Epidermal melanocyte (primary cell): ENCODE measurements at regions not wholly inside any gene's neighbourhood (a gene's known extent, or its start where the extent isn't known, plus 50 kb on each side); places are given as distances from the start of the nearest gene placed in this dataset.

Experiments used
- DNase-seq: peaks from one replicate; pipeline ENCODE4 v3.0.0; 2011; ENCODE audit warnings: low spot score; ENCODE audit not compliant: insufficient read length

DNA sequence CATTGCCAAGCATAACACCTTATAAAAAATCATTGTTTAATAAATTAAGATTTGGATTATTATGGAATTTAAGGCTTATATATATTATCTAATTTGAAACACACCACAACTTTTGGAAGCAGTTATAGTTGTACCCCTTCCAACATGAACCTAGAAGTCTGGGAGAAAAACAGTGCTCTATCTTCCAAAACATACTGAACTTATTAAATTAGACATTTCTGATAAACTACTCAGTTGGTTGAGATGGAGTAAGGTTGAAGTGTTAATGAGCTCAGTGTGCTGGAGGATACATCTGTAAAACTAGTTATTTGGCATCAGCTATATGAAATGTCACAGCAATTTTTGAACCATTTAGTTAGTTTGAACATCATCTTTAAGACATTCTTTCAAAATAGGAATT is 227.4 kb downstream of the ALX1 start:
- no peak for DNase-seq

- no peak for DNase-seq
These were observed 229.2 kb downstream of the ALX1 start for GRCh38 chr12:85509081-85509856.

GRCh38 chr12:85509857-85510256 is 229.8 kb downstream of the ALX1 start:
- no peak for DNase-seq

DNA sequence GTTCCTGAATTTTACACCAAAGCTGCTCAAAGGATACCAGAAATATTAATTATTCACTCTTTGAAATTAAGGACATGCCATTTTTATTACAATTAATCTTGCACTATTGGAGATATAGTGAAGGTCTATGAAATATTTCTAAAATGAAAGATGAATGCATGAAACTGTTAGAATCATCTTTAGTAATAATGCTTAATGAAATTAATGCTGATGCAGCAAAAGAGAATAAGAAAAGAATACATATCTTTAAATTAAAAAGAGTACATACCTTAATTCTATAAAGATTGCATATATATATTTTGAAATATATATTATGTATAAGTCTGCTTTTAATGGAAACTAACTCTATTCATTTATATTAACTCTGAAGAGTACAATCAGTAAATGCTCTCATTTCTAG is 236.0 kb downstream of the ALX1 start:
- no peak for DNase-seq

DNA sequence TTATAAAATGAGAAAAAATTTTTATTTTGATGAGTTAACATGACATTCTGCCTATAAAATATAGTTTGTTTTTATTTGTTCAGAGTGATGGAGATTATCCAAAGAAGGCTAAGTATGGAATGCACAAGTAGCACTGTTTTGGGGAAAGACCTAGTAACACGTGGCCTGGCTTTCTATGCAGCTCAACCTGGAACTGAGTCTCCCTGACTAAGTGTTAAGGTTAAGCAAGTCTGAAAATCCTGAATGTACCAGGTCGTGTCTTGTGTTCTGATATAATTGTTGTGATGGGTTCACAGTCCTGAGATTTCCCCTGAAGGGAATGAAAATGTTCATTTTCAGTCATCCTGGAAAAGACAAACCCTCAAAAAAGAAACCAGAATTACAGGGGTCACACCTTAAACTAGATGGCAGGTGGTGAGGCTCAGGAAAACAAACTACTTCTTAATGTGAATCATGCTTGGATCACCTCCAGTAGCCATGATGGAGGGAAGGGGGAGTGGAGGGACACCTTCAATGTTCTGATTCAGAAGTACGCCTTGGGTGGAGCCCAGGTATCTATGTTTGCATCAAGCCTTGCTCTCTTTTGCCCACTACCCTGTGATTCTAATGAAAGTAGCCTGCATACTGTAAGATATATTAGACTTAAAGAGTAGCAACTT is 236.8 kb downstream of the ALX1 start:
- DNase-seq = no peak

DNA sequence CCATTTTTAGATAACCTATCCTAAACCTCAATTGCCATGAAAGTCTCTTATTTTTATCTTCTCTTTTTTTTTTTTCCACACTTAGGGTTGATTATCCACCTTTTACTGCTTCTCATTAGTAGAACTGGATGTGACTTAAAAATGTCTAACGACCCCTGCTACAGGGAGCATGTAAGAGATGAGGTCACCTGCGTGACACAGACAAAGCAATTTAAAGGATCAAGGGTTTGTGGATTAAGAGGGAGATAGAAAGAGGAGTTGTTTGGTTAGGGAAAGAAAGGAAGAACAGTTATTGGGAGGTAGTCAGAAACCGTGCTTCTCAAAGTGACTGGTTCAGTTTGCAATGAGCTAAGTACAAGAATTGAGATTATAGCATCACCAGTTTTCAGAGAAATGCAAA is 239.1 kb downstream of the ALX1 start:
- no peak for DNase-seq

GRCh38 chr12:85523197-85523596 is 243.2 kb downstream of the ALX1 start:
- no peak for DNase-seq

- no peak for DNase-seq
These were observed 247.2 kb downstream of the ALX1 start for GRCh38 chr12:85527192-85527591.

DNA sequence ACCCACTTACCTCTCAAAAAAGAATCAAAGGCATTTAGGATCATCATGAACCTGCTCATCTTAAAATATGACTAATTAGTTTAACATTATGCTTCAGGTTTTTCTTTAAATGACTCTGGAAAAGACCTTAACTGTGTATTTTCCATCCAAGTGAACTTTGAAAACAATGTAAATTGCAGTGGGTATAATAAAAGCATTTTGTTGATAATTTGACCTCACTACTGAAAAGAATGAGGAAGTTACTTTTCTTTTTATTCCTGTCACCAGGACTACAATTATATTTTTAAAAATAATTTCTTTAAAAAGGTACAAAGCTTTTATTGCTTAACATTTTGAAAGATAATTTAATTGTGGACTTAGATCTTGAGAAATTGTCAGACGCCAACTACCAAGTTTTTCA is 249.9 kb downstream of the ALX1 start:
- DNase-seq = no peak

DNA sequence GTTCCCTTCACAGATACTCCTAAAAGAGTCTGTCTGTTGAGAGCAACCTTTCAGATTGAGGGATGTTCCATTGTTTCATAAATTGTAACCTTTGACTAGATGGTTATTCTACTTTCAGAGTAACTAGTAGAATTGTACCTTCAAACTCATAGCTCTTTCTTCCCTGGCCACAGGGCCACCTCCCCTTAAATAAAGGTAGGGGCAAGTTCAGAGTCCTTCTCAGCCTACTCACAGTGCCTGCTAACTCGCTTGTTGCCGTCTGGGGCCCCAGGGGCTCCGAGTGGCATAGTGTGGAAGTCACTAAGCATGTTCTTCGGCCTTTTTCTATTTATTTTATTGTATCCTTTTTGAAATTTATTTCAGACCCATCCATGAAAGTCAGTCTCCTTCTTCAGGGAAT is 250.4 kb downstream of the ALX1 start:
- no peak for DNase-seq

DNA sequence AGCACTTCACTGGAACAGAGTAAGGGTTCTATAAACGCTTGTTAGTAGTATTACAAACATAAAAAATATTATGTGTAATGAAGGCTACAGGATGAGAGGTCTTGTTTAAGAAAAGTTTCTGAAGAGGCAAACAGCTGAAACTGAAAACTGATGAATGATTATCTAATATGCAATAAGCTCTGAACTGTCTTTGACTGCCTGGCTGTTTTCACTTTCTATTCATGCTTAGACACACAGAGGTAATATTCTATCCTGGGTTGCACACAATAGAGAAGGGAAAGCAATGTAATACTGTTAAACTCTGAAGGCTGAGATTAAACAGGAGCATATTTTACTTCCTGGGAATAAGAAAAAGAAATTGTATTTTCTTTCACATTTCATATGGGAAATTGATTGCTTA is 251.3 kb downstream of the ALX1 start:
- DNase-seq = no peak

GRCh38 chr12:85549640-85550039 is 269.6 kb downstream of the ALX1 start:
- no peak for DNase-seq

GRCh38 chr12:85550924-85551323 is 270.9 kb downstream of the ALX1 start:
- DNase-seq = no peak

DNA sequence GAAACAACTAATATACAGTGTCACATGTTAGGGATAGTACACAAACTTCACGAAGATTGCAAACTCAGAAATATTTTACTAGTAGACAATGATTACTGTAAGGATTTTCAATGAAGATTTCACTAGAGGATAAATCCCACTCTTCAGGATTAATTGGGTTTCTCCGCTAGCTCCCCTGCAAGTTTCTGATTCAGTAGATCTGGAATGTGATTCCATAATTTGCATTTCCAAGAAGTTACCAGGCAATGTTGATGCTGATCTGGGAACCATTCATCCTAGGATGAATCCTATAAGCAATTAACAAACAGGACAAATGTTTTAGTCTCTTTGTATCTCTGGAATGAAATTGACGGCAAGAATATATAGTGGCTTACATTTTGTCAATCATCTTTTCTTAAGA is 272.4 kb downstream of the ALX1 start:
- no peak for DNase-seq

DNA sequence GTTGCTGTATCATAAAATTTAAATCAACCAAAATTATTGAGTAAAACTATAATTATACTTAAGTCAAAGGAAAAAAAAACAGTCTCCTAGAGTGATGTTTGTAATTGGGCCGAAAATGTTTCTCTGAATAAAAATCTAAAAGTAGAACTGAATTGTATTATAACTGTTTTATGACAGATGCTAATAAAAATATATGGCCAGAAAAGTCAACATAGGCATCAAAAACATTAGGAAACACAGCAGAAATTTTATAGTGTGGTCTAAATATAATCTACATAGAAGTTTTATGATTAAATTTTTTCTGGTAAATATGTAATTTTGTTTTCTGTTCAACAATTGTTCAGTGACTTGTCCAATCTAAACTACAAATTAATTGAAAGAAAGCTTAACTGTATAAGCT is 277.8 kb downstream of the ALX1 start:
- DNase-seq = no peak

DNA sequence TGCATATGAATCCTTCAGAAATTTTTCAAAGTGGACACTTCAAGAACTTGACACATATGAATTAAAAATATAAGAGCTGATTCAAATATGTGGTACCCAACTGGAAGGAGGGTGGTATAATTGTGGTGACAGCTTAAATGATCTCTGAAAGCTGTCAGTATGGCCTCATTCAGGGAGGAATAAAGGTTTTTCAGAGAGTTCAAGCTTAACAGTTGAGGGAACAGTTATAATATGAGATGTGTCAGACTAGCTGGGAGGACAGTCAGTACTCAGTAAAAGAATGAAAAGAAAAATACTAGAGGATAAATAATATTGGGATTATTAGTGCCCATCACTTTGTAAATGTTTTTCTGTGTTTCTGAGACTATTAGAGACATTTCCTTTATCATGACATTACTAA is 277.5 kb downstream of the RASSF9 start:
- no peak for DNase-seq

- no peak for DNase-seq
These were observed 277.1 kb downstream of the RASSF9 start for GRCh38 chr12:85559127-85559526.

DNA sequence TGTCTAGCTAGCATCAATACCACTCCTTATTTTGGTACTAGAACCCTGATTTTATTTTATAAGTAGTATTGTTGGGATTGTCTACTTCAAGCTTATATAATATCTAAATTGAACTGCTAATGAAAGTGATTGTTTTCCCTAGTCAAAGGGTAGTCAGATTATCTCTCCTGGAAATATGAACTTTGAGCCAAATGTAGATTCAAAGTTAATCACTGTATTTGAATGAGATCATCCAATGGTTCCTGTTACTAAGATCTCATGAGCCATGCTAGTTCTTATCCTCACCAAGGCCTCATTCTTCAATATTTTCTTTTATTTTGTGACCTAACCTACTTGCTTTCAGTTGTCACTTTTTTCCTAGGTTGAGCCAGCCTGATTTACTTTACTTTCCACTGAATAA is 276.7 kb downstream of the RASSF9 start:
- no peak for DNase-seq

DNA sequence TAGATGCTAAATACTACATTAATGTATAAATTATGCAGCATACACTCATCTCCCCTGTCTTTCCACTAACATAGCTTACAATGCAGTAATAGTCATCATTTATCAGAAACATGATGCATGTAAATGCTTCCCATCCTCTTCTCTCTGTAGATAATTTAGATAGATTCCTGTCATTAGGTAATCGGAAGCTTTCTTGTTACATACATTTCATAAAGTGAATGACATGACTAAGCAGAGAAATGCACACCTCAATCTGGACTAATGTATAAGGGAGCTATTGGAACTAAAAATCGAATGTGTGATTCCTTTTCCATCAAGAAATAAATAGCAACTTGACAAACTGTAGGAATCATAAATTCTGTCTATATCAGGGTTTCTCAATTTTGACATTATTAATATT is 273.4 kb downstream of the RASSF9 start:
- DNase-seq = no peak

- DNase-seq = no peak
These were observed 271.4 kb downstream of the RASSF9 start for GRCh38 chr12:85564786-85565185.

- no peak for DNase-seq
These were observed 267.7 kb downstream of the RASSF9 start for GRCh38 chr12:85568395-85569103.

DNA sequence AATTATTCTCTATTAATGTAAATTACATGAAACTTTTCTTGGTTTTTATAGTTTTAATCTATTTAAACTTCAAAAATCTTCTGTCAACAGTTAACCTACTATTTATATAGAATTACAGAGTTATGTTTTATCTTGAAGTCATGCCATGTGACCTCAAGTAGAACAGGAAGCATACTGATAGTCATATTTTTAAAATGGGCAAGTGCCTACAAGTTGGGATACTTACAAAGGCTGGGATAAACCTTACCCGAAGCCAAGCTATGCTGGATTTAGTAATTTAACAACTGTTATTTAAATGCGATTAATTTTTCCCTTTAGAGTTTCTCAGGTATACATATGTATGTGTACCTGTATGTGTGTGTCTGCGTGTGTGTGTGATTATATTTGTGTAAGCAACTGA is 266.9 kb downstream of the RASSF9 start:
- DNase-seq = no peak

DNA sequence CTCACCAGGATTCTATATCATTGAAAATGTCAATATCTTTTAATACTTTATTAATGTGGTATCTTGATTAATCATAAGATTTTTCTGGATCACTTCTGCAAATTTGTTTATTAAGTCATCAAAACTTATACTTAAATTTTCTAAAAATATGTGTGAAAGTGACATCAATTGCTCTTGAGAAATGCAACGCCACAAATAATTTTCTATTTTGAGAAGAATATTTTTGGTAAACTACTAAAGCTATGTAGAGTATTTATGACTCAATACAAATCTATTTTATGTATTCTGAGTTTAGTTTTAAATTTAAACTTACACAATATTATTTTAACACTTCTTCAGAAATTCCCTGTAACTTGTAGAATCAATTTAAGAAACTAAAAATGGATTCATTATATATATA is 263.3 kb downstream of the RASSF9 start:
- DNase-seq = no peak
